Fibroblast of skin of abdomen (primary cell): ENCODE measurements at regions not wholly inside any gene's neighbourhood (a gene's known extent, or its start where the extent isn't known, plus 50 kb on each side); places are given as distances from the start of the nearest gene placed in this dataset.

ENCODE experiments used
- DNase-seq: peaks from one replicate; pipeline ENCODE4 v3.0.0-alpha.2; 2013

DNA sequence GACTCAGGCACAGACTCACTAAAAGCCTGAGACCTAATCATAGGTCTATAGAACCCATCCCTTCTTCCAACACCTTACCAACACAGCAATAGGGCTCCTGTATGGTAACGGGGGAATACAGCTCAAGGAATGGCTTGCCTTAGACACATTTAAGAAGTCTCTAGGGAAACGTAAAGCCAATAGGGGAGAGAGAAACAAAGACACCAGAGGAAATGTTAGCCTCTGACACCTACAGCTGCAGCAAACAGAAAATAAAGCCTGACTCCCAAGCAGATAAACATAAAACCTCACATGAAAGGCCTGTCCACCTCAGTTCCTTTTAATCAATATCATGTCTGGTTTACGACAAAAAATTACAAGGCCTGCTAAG lies 51.1 kb upstream of the NCOA1 start:
- no peak for DNase-seq

DNA sequence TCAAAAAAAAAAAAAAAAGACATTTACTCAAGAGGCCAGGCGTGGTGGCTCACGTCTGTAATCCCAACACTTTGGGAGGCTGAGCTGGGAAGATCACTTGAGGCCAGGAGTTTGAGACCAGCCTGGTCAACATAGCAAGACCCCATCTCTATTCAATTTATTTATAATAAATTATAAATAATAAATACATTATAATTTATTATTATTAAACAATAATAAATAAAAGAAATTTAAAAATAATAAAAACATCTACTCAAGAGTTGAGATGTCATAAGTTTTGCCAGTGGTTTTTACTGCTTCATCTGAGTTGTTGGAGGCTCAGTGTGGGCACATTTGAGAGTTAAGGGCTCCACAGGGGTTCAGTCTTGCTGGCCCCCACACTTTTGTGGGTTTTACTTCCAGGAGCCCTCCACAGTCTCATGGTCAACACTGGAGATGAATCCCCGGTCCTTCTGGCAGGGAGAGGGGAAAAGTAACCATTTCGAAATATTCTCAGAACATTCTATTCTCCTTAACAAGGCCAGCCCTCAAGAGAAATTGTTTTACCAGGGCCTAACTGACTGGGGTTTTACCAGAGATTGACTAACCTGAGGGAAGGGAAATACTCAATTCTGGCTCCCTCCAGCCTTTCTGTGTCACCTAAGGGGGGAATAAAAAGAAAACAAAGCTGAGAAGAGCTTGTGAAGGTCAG lies 51.6 kb upstream of the NCOA1 start:
- DNase-seq = no peak

DNA sequence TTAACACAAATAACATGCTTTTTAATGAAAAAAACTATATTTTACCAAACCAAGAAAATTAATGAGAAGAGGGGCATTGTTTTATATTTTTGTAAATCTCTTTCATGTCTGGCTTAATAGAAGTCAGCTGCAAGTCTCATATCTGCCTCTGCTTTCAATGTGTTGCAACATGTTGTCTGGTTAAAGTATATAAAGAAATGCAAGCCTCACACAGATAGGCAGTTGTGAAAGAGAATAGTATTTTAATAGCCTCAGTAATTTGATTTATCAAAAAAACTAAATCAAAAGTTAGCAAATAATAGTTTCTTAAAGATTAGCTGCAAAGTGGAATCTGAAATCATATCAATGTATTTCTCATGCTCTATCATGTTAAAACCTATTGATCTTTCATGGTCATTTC lies 52.9 kb upstream of the NCOA1 start:
- DNase-seq = peak; percentile 56

DNA sequence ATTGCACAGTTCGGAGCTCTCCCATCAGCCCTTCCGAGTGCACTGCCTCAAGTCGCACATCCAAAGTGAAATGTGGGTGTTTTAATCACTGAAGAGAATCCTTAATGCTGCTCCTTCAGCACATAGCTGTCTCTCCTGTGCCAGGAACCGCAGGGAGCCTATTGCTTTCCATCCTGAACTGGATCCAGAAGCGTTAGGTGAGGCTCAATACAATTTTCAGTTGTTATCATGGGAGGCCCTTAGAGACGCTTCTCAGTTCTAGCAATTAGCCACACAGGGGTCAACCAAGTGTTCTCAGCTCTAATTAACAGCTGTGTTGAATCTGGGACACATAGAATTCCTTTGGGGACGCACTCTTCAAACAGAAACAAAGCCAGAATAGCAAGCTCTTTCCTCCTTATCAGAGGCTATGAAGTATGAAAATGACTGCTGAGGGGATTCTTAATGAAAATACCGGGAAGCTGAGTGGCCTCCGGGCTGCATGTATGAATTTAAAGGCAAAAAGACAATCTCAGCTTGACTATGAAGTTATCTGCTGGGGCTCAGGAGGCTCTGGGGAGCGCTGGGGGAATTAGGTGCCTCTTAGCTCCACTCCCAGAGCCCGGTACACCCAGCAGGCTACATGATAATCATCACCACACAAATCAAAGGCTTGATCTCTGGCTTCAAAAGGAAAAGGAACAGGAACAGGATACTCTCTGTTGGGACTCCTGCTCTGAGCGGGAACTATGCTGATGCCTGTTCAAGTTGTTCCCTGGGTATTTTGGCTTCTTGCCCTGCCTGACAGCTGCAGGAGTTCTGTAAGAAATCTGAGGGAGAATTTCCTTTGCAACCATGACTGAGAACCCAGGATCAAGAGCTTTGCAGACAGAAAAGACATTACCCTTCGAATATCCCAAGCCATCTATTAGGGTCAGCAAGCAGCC lies 55.4 kb upstream of the NCOA1 start:
- DNase-seq = peak; percentile 78

DNA sequence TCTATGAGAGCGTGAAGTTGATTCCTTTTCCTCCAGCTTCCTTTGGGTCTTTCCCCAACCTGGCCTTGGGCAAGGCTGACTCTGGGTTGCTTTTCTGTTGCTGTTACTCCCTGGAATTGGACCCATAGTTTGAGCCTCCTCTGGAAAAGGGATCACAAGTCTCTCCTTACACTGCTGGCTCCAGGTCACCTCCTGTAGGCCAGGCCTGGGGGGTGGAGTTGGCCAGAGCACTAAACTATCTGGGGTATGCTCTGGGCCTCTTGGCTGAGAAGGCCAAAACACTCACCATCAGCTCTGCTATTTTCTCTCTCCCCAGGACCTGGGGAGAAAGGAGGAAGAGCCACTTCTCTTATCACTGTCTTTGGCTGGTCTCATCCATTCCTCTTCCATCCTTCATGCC lies 56.5 kb upstream of the NCOA1 start:
- DNase-seq = no peak

DNA sequence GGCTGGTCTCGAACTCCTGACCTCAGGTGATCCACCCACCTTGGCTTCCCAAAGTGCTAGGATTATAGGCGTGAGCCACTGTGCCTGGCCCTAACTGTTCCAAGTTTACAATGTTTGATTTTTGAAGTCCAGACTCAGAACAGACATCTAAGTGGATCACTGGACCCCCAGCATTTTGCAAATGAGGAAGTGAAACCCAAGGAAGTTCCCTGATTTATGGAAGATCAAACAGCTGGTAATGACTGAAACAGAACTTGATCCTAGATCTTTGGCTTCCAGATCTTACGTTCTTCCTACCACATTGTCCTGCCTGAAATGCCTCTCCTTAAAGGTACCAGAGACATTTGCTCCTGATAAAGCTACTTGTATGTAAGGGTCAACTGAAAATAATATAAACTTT lies 58.3 kb upstream of the NCOA1 start:
- no peak for DNase-seq

DNA sequence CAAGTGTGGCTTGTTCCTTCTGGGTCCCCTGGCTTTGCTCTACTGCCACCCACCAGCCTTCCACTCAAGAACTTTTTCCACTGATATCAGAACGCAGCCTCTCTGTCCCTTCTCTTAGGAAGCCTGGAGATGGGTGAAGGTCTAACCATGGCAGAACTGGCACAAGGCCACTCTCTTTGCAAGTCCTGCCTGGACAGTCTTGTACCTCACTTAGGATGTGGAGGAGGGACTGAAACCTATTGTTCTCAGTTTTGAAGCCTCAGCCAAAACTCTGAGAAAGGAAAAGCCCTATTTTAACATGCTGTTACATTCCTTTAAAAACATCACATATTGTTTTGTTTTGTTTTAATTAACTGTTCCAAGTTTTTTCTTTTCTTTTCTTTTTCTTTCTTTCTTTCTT lies 58.9 kb upstream of the NCOA1 start:
- DNase-seq = no peak

DNA sequence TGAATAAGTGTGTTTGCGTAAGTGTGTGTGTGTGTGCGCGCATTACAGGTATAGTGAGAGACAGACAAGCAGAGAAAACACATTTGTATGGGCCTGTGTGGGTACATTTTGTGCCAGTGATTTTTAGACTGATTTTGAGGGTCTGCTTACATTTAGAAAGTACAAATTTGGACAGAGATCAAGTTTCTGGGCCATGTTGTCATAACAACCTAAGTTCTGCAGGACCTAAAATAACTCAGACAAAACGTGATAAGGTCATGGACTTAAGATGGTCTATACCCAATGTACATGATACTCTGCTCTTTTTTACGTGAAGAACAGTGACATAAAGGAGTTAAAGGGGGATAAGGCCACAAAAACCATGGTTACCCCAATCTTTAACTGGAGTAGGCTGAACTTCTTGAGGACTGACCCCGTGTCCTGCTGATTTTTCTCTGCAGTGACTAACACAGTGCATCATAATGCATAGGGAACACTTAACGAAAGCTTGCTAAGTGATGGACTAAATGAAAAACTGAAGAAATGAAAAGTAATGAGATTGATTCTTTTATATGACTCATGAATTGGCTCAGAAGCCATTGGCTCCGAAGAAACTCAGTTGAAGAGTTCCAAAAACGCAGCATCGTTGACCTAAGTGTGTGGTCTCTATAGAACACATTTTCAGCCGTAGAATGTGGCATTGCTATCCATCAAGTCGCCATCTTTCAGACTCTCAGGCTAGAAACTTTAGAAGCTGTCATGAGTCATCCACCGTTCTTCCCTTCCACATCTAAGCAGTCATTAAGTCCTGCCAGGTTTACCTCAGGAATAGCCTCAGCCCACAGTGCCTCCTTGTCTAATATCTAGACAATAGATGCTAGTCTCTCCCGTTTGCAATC lies 61.6 kb upstream of the NCOA1 start:
- peak; percentile 84 for DNase-seq

DNA sequence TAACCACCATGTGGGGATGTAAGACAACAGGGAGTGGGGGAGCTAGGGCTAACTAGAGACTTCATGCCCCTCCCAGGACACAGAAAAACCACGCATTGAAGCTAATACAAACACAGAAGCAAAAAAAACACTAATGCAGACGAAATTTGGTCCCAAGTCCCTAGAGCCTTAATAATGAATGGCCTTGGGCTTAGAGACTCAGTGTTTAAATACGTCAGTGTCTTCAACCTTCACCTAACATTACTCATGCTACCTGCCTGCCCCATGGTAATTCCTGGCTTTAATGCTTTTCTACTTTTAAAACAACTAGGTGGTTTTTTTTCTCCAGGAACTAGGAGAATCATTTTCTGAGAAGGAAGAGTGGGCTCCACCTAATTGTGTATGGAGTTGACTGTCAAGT lies 64.1 kb upstream of the ITSN2 start:
- DNase-seq = no peak

DNA sequence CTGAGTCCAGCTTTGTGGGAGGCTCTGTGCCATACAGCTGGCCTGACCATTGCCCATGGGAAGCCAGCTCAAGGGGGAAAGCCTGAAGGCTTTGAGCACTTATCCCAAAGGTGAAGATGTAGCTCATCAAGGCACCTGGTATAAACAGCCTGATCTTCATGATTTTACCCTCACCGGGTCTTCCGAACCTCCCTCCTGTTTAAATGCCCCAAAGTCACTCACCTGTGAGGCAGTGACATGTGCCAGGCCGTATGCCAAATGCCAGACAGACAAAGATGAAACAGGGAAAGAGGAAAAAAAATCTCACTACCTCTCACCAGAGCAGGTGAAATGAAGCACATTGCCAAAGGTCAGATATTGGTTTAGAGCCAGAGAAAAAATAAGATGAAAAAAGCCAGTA lies 62.8 kb upstream of the ITSN2 start:
- DNase-seq = no peak

DNA sequence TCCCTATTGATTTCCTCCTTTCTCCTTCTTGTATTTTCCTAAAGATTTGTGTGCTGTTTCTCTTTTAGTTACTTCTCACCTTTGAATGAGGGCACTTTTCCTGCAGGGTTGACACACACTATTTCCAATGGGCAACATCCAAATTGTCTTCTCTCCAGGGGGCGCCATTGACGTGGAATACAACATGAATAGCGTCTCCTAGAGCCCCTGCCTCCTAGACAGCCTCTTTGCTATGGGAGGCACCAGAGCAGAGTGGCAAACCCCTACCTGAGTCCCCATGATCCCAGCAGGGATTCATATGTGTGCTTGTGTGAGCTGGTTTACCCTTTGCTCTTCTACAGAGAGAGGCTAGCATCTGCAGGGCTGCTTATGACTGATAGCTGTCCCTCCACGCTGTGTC lies 61.3 kb upstream of the ITSN2 start:
- DNase-seq = peak; percentile 48

DNA sequence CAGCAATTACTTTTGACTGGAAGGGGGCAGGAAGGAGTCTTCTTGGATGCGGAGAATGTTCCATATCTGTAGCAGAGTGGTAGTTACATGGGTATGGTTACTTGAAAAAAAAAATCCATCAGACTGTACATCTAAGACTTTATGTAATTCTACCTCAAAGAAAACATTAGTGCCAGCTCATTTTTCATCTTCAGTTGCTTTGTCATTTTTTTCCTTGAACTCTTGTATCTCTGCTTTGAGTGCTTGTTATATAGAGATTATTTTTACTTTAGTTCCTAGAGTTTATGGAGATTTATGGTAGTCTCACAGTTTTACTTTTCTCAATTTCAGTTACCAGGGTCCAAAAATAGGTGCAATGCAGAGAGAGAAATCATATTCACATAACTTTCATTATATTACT lies 60.0 kb upstream of the ITSN2 start:
- no peak for DNase-seq

DNA sequence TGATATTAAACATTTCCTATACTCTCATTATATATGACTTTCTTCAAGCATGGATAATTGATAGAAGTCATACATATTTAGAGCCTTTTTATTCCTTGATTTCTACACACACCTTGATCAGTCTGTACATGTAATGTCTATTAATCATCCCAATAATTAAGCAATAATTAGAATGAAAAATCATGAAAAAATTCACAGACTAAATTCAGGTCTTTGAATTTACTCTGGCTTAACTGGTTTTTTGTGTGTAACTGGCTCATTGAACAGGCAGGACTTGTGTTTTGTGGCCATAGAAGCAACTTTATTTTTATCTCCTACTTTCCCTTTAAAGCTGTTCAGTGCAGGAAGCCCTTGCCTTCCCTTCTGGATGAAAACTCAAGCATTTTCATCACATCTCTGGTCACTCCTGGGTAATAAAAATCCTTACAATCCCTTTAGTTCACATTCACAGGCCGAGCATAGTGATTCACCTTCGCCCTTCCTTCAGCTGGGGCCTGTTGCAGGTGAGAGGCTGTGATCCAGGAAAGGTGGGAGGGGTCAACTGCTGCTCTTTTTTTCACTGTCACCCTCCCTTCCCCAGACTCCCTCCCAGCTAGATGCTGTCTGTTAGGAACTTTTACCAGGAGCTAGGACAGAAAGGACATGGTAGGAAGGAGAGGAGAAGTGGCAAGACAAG lies 58.0 kb upstream of the ITSN2 start:
- no peak for DNase-seq

DNA sequence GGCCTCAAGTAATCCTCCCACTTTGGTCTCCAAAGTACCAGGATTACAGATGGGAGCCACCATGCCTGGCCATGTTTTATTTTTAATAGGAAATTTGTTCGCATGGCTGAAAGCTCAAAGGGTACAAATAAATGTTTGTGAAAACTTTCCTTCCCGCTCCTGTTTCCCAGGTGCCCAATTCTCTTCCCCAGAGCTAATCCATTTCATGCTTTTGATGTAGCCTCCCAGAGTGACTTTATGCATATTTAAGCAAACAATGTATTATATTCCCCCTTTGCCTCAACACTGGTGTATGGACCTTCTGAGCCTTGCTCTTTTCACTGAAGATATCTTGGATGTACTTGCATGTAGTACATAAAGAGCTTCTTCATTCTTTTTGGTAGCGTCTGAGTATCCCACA lies 52.5 kb upstream of the ITSN2 start:
- no peak for DNase-seq

DNA sequence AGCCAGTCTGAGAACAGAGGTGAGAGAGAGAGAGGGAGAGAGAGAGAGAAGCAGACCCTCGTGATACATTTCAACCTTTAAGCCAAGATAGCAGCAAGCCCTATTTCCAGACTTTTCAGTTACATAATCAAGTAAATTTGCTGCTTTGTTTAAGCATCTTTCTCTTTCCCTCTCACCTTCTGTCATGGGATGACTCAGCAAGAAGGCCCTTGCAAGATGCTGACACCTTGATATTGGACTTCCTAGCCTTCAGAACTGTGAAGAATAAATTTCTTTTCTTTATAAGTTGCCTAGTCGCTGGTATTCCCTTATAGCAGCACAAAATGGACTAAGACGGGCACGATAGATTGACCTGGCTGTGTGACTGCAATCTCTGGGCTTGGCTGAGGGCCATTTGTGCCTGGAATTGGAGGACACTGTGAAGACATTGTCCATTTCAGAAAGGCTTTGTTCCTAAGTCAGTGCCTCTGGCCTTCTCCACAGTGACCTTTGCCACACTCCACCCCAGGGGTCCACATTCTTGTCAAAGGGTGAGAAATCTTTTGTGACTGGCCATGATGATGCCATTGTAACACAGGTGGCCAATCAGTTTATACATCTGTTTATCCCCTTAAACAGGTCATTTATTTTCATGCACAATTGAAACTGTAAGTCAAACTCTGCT lies 51.3 kb upstream of the ITSN2 start:
- no peak for DNase-seq

DNA sequence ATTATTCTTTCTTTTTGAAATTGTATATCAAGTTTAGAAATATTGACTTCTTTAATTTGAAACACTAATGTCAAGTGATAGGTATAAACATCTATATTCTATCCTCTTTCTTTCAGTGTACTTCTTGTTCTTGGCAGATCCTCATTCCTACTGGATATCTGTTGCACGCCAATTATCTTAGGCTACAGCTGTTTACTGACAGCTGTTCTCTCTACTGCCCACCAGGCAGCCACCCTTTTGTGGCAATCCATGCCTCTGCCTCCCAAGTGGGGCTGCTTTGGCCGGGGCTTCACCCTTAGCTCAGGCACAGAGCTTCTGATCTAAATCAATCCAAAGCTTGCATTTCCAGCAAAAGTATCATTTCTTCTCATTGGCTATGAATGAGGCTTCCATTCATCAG lies 50.6 kb upstream of the ITSN2 start:
- DNase-seq = no peak

DNA sequence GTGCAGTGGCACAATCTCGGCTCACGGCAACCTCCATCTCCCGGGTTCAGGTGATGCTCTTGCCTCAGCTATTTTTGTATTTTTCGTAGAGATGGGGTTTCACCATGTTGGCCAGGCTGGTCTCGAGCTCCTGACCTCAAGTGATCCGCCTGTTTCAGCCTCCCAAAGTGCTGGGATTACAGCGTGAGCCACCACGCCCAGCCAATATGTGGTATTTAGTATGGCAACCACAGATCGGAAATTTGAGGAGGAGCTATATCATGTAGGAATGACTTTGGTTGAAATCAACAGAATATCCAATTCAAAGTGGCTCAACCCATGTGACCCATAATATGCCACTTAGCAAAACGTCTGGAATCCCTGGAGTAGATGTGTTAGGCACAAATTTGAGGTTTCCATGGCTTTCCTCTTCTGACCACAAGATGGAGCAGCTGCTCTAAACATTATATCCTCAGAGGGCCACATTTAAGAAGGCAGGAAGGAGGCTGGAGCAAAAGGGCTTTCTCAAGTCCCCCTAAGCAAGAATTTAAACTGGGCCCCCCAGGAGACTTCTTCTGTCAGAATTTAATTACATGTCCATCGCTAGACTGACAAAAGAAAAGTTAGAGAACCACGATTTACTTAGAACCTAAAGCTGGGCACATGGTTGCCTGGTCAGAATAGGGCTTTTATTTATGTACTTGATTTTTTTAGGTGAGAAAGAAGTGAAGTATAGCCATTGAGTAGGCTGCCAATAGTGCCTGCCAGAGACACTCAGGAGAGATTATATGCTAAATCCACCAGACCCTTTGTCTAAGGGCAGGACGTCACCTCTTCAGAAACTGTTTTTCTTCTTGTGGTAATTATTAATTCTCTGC lies 49.6 kb upstream of the ITSN2 start:
- DNase-seq = peak; percentile 68
